SK-N-SH (cell line): ENCODE measurements at regions not wholly inside any gene's neighbourhood (a gene's known extent, or its start where the extent isn't known, plus 50 kb on each side); places are given as distances from the start of the nearest gene placed in this dataset.

Experiments used
- CTCF ChIA-PET: fragments of 300-600, 350-600 bp; formaldehyde crosslinking; extraction: SDS; loops from one replicate; lab custom pipeline; 2021; lab: Yijun Ruan, JAX
- POLR2A ChIA-PET: fragments of 350-600 bp; sonication (Branson Sonifier 250); formaldehyde crosslinking; extraction: SDS; loops from one replicate; lab custom pipeline; 2020; ENCODE audit warnings: antibody characterized with exemption, inconsistent platforms; lab: Yijun Ruan, JAX
- DNase-seq: peaks from one replicate; pipeline ENCODE4 v3.0.0; 2012
- H2AFZ ChIP-seq: fragments of 200-600 bp; sonication (generic); 2 replicates; pipeline ENCODE4 v1.8.1; 2016; ENCODE audit warnings: antibody characterized with exemption, mild to moderate bottlenecking, low read depth
- H3F3A ChIP-seq: fragments of 200-600 bp; sonication (generic); replicated peaks from 2 replicates; pipeline ENCODE3; 2016; ENCODE audit warnings: antibody characterized with exemption, mild to moderate bottlenecking; ENCODE audit not compliant: insufficient read depth
- H3K27ac ChIP-seq, 2 experiments: fragments of 200-500 bp in 1 of 2; fragments of 200-600 bp in 1 of 2; sonication (Bioruptor generic) in 1 of 2; sonication (generic), shearing (Covaris generic) in 1 of 2; 2 replicates each; pipeline versions ENCODE4 v1.5.1 to v1.6.1; 2014 to 2016; ENCODE audit warnings: low read depth in 2 of 2, inconsistent platforms in 1 of 2, low read length in 1 of 2, mild to moderate bottlenecking in 1 of 2, mixed read lengths in 1 of 2
- H3K27me3 ChIP-seq: fragments of 200-600 bp; sonication (generic), shearing (Covaris generic); 2 replicates; pipeline ENCODE4 v1.6.1; 2016; ENCODE audit warnings: mixed run types; ENCODE audit not compliant: insufficient read depth
- H3K36me3 ChIP-seq, 2 experiments: fragments of 200-500 bp in 1 of 2; fragments of 200-600 bp in 1 of 2; sonication (Bioruptor generic) in 1 of 2; sonication (generic) in 1 of 2; replicated peaks in 1 of 2; 2 replicates each; pipeline versions ENCODE3 to v1.5.1; 2014 to 2016; ENCODE audit warnings: low read length in 1 of 2, mild to moderate bottlenecking in 1 of 2; ENCODE audit not compliant: insufficient read depth in 2 of 2, control insufficient read depth in 1 of 2
- H3K4me1 ChIP-seq, 2 experiments: fragments of 200-500 bp in 1 of 2; fragments of 200-600 bp in 1 of 2; sonication (Bioruptor generic) in 1 of 2; sonication (generic), shearing (Covaris generic) in 1 of 2; 2 replicates each; pipeline versions ENCODE4 v1.5.1 to v1.6.1; 2014 to 2016; ENCODE audit warnings: low read depth in 1 of 2, low read length in 1 of 2, mixed run types in 1 of 2; ENCODE audit not compliant: insufficient read depth in 2 of 2, control insufficient read depth in 1 of 2
- H3K4me2 ChIP-seq: fragments of 200-600 bp; sonication (generic), shearing (Covaris generic); 2 replicates; pipeline ENCODE4 v1.6.1; 2017; ENCODE audit warnings: mixed run types
- H3K4me3 ChIP-seq, 2 experiments: fragments of 200-500 bp in 1 of 2; fragments of 200-600 bp in 1 of 2; sonication (Bioruptor generic) in 1 of 2; sonication (generic), shearing (Covaris generic) in 1 of 2; 2 replicates each; pipeline versions ENCODE4 v1.5.1 to v1.8.1; 2014 to 2016; ENCODE audit warnings: low read depth in 2 of 2, inconsistent platforms in 1 of 2, low read length in 1 of 2, mild to moderate bottlenecking in 1 of 2, mixed read lengths in 1 of 2, moderate library complexity in 1 of 2
- H3K79me2 ChIP-seq: fragments of 200-600 bp; sonication (generic); 2 replicates; pipeline ENCODE4 v1.8.1; 2017; ENCODE audit warnings: mild to moderate bottlenecking; ENCODE audit not compliant: insufficient read depth
- H3K9ac ChIP-seq: fragments of 200-600 bp; sonication (generic); 2 replicates; pipeline ENCODE4 v1.6.1; 2017; ENCODE audit warnings: mixed run types
- H3K9me2 ChIP-seq: fragments of 200-600 bp; sonication (generic); 2 replicates; pipeline ENCODE4 v1.6.1; 2017; ENCODE audit warnings: mixed run types
- H3K9me3 ChIP-seq: fragments of 200-600 bp; sonication (generic); 2 replicates; pipeline ENCODE4 v1.6.1; 2017; ENCODE audit warnings: mixed run types, mild to moderate bottlenecking, moderate library complexity
- H4K20me1 ChIP-seq: fragments of 200-600 bp; sonication (generic); 2 replicates; pipeline ENCODE4 v1.6.1; 2017; ENCODE audit warnings: mild to moderate bottlenecking, mixed run types; ENCODE audit not compliant: insufficient read depth
- CHD2 ChIP-seq: fragments of 150-350 bp; IDR thresholded peaks from 2 replicates; pipeline ENCODE4 v1.6.1; 2018; ENCODE audit warnings: low read length; ENCODE audit not compliant: partially characterized antibody
- CTCF ChIP-seq: fragments of 200-600 bp; sonication (generic); IDR thresholded peaks from 2 replicates; pipeline ENCODE4 v1.6.1; 2017; ENCODE audit warnings: antibody characterized with exemption, mild to moderate bottlenecking, moderate library complexity
- ELF1 ChIP-seq: IDR thresholded peaks from 2 replicates; pipeline ENCODE4 v1.4.0; 2012
- EZH2phosphoT487 ChIP-seq: fragments of 200-600 bp; sonication (generic); IDR thresholded peaks from 2 replicates; pipeline ENCODE4 v1.6.1; 2017; ENCODE audit warnings: low read depth, mixed run types, mild to moderate bottlenecking, antibody characterized with exemption, moderate library complexity, borderline replicate concordance
- GABPA ChIP-seq: IDR thresholded peaks from 2 replicates; pipeline ENCODE4 v1.4.0; 2012; ENCODE audit warnings: low read depth, mild to moderate bottlenecking
- JUND ChIP-seq: IDR thresholded peaks from 2 replicates; pipeline ENCODE4 v1.4.0; 2012
- MEF2A ChIP-seq: IDR thresholded peaks from 2 replicates; pipeline ENCODE4 v1.4.0; 2012; ENCODE audit warnings: low read depth, borderline replicate concordance
- MXI1 ChIP-seq: IDR thresholded peaks from 2 replicates; pipeline ENCODE4 v1.6.1; 2012; ENCODE audit warnings: mild to moderate bottlenecking, low read depth, low read length, improper control_type of control experiment
- NFIC ChIP-seq: IDR thresholded peaks from 2 replicates; pipeline ENCODE4 v1.4.0; 2012; ENCODE audit warnings: borderline replicate concordance
- NRF1 ChIP-seq: IDR thresholded peaks from 2 replicates; pipeline ENCODE4 v1.6.1; 2012; ENCODE audit warnings: low read depth, mild to moderate bottlenecking, low read length
- RAD21 ChIP-seq: IDR thresholded peaks from 2 replicates; pipeline ENCODE4 v1.6.1; 2012; ENCODE audit warnings: mild to moderate bottlenecking, low read length
- RCOR1 ChIP-seq: fragments of 150-350 bp; IDR thresholded peaks from 2 replicates; pipeline ENCODE4 v1.6.1; 2017; ENCODE audit warnings: antibody characterized with exemption, low read length
- REST ChIP-seq: IDR thresholded peaks from 2 replicates; pipeline ENCODE4 v1.6.1; 2012; ENCODE audit warnings: mild to moderate bottlenecking, low read depth, low read length, moderate library complexity
- SIN3A ChIP-seq: IDR thresholded peaks from 2 replicates; pipeline ENCODE4 v1.6.1; 2012; ENCODE audit warnings: low read depth, mild to moderate bottlenecking, low read length, moderate library complexity, borderline replicate concordance
- SMC3 ChIP-seq: IDR thresholded peaks from 2 replicates; pipeline ENCODE4 v1.6.1; 2012; ENCODE audit warnings: low read depth, low read length, improper control_type of control experiment
- TAF1 ChIP-seq: IDR thresholded peaks from 2 replicates; pipeline ENCODE4 v1.6.1; 2012; ENCODE audit warnings: low read depth, mild to moderate bottlenecking, low read length, moderate library complexity, borderline replicate concordance
- TEAD4 ChIP-seq: IDR thresholded peaks from 2 replicates; pipeline ENCODE4 v1.4.0; 2012; ENCODE audit warnings: mild to moderate bottlenecking, borderline replicate concordance; ENCODE audit not compliant: insufficient read depth
- WGBS: methylation state at CpG from one replicate; pipeline ENCODE4 v1.1.6; 2017; ENCODE audit warnings: low lambda C conversion rate; 5-methylcytosine and 5-hydroxymethylcytosine counted together
- TF ChIP-seq, protein P1 (sequence below): IDR thresholded peaks from 2 replicates; pipeline ENCODE4; 2012

GRCh38 chr6:138582573-138582972 is 83.3 kb upstream of the NHSL1 start:
- Histone ChIP-seq H3K4me3 (no peak overlapping the region), H3K79me2 (no peaks in the 10 kb centered on the region), H3K9ac (no peak overlapping the region), H3K27ac (no peak overlapping the region), H3K9me2 (no peaks in the 10 kb centered on the region), H3K9me3 (no peaks in the 10 kb centered on the region), H2AFZ (no peak overlapping the region), H3F3A (no peaks in the 10 kb centered on the region), H3K27me3 (peaks cover 17% of the 10 kb centered on the region), H3K36me3 (no peaks in the 10 kb centered on the region), H4K20me1 (no peaks in the 10 kb centered on the region), H3K4me1 (no peaks in the 10 kb centered on the region), H3K4me2 (no peak overlapping the region)
- 19% methylated on average over 4 of the region's 4 CpGs for WGBS
- no peak for TF ChIP-seq SIN3A
- no peak for TF ChIP-seq TAF1
- no peak for TF ChIP-seq EZH2phosphoT487
- no peak for TF ChIP-seq GABPA
- no peak for TF ChIP-seq ELF1
- TF ChIP-seq CHD2: no peak
- no peak for TF ChIP-seq NRF1
- TF ChIP-seq RAD21: no peak
- no peak for TF ChIP-seq TEAD4
- no peak for TF ChIP-seq NFIC
- TF ChIP-seq RCOR1: no peak
- no peak for TF ChIP-seq REST
- TF ChIP-seq MXI1: no peak
- TF ChIP-seq, protein P1, sequence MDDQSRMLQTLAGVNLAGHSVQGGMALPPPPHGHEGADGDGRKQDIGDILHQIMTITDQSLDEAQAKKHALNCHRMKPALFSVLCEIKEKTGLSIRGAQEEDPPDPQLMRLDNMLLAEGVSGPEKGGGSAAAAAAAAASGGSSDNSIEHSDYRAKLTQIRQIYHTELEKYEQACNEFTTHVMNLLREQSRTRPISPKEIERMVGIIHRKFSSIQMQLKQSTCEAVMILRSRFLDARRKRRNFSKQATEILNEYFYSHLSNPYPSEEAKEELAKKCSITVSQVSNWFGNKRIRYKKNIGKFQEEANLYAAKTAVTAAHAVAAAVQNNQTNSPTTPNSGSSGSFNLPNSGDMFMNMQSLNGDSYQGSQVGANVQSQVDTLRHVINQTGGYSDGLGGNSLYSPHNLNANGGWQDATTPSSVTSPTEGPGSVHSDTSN: no peak
- TF ChIP-seq MEF2A: no peak
- TF ChIP-seq CTCF: no peak
- TF ChIP-seq SMC3: no peak
- no peak for TF ChIP-seq JUND
- POLR2A ChIA-PET: no interaction called here
- DNase-seq: no peak
- CTCF ChIA-PET: interaction anchor here (0.7 to 1.0 kb wide), 2 partner anchors 8 to 467 kb away, joined by 3 read pairs; no protein-coding TSS in a partner anchor
